LNCaP clone FGC (cell line): ENCODE measurements at regions not wholly inside any gene's neighbourhood (a gene's known extent, or its start where the extent isn't known, plus 50 kb on each side); places are given as distances from the start of the nearest gene placed in this dataset.

Source experiments
- DNase-seq: peaks from one replicate; pipeline ENCODE4 v3.0.0-alpha.2; 2011; ENCODE audit warnings: low read depth
- H3K4me3 ChIP-seq: 2 replicates; pipeline ENCODE4 v1.5.1; 2011; ENCODE audit warnings: mild to moderate bottlenecking, low read depth, low read length, control low read depth
- TF ChIP-seq, protein P1 (sequence below): IDR thresholded peaks from 2 replicates; pipeline ENCODE4 v1.5.1; 2012; ENCODE audit warnings: mild to moderate bottlenecking; ENCODE audit not compliant: control insufficient read depth, insufficient read depth; ENCODE audit errors: extremely low read depth

DNA sequence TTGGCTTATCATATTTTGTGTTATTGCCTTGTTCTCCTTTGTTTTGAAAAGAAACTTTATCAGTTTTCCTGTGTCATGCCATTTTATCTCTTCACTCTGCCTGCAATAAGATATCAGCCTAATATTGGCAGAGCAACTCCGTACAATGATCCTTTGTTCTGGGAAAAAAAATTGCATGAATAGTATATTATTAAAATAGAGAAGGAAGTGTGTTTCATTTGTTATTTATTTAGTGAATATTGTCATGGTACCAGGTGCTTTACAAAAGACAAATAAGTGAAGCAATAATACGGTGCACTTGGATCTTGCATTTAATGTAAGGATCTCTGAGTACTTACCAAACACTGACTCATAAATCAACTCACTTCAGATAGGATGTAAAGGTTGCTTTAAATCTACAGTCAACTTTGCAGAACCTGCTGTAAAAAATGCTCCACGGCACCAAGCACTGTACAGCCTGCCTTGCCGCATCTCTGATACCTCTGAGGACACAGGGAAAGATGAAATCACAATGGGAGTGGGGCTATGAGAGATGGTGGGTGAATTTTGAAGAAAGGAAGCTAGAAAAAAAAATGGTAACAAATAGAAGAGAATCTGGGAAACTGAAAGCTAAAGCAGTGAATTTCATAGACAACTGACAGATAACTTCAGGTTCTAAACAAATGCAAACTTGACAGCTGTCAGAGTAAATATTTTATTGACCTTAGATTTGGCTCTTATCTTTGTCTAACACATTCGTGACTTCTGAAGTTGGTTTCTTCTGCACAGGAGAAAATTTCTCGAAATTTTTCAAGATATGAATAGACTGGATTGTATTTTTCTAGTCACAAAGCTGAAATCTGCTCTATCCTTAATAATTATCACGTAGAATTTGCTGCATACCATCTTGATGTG lies 232.1 kb downstream of the ENC1 start:
- H3K4me3 ChIP-seq, result no peak overlapping the region; the same call in 1 of the 2 replicates
- DNase-seq, result peak; percentile 74
- TF ChIP-seq, protein P1, sequence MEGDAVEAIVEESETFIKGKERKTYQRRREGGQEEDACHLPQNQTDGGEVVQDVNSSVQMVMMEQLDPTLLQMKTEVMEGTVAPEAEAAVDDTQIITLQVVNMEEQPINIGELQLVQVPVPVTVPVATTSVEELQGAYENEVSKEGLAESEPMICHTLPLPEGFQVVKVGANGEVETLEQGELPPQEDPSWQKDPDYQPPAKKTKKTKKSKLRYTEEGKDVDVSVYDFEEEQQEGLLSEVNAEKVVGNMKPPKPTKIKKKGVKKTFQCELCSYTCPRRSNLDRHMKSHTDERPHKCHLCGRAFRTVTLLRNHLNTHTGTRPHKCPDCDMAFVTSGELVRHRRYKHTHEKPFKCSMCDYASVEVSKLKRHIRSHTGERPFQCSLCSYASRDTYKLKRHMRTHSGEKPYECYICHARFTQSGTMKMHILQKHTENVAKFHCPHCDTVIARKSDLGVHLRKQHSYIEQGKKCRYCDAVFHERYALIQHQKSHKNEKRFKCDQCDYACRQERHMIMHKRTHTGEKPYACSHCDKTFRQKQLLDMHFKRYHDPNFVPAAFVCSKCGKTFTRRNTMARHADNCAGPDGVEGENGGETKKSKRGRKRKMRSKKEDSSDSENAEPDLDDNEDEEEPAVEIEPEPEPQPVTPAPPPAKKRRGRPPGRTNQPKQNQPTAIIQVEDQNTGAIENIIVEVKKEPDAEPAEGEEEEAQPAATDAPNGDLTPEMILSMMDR, result no peak

DNA sequence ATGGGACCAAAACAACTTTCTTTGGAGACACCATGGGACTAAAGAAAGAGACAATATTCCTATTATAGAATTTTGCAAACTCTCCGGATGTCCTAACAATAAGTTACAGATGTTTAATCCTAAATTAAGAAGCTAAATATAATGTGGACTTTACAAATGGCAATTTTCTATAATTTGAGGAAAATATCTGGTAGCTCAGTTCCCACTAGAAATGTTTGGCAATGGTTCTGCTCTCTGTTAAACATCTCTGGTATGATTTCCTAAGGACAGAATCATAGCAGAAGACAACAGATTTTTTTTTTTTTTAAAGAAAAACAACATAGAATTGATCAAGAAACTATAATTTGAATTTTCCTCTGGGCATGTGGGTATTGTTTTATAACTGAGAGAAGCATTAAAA lies 232.8 kb downstream of the ENC1 start:
- DNase-seq, result no peak
- TF ChIP-seq, protein P1, result no peak
- no peak overlapping the region for H3K4me3 ChIP-seq

DNA sequence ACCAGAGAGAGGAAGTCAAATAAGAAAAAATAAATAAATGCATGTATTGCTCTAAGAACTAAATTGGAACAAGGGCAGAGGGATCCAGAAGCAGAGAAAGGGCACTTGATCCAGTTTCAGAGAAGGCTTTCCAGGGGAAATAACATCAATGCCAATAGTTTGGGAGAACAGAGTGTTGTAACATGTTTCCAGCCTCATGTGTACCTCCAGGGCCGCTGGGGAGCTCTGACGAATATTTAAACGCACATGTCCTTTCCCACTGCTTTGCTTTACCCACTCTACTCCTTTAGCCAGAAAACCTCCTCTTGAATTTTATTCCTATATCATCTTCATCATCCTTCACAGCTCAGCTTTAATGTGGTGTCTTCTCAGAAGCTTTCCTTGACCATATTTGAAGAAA lies 233.7 kb downstream of the ENC1 start:
- TF ChIP-seq, protein P1, result no peak
- no peak for DNase-seq
- H3K4me3 ChIP-seq, result no peak overlapping the region

DNA sequence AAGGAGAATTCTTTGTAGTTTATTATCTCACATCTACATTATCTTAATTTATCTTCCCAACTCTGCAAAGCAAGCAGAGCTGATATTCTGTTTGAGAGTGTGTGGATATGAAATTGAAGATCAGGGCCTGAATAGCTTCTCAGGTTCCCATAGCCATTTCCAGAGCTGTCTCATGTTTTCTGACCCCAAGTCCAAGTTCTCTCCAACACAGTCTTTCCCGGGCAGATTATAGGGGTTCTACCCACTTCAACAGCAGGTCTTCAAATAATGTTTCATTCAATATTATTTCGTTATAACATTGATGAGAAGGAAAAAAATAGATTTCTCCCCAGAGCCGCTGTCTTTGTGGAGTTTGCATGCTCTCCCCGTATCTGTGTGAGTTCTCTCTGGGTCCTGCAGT lies 234.9 kb downstream of the ENC1 start:
- TF ChIP-seq, protein P1, result no peak
- H3K4me3 ChIP-seq, result no peak overlapping the region
- no peak for DNase-seq

DNA sequence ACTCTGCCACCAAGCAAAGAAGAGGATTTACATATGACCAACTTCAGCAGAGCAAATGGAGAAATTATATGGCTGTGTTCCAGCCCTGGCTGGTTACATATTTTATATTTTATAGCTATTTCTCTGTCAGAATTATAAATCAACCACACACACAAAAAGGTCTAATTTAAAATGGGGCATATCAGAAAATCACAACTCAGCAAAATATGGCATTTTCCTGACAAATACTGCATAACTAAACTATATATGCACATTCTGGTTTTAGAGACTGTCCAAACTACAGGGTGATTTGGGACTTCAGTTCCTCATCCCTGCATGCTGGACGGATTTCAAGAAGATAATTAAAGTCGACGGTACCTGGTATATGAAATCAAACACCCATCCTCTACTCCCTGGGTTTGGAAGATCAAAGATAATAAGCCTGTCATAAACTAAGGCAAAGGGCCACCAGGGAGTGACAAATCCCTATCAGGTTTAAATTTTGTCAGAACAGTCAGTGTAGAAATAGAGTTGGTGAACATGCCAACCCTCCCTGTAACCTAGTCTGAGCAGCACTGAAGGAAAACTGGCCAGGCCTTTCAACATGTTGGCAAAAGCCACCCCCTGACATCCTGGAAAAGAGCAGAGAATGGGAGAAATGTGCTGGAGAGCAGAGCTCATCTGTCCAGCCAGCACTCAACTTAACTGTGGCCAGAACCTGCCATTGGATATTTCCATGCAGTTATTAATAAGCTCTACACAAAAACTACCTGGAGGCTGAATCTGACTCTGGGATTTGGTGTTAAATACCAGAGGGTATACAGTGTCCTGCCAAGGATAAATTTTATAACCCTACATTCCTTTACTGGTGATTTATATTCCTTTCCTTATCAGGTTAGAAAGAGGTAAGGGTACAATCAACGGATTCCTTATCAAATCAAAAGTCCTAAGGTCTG lies 235.7 kb downstream of the ENC1 start:
- DNase-seq, result no peak
- TF ChIP-seq, protein P1, result no peak
- H3K4me3 ChIP-seq, result no peak overlapping the region

DNA sequence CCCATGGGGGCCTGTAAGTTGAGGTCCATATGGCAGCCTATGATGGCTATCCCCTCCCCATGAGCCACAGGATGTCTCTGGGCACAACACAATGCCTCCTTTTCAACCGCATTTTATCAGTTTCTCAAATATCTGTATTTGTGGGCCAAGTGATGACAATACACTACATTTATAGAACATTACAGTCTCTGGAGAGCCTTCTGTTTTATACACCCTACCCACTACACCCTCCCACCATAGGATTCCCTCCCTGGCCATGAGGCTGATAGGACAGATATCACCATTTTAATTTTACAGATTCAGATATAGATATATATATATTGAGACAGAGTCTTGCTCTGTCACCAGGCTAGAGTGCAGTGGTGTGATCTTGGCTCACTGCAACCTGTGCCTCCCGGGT lies 236.8 kb downstream of the ENC1 start:
- TF ChIP-seq, protein P1, result no peak
- no peak overlapping the region for H3K4me3 ChIP-seq
- DNase-seq, result no peak
